ENCODE measurements at regions not wholly inside any gene's neighbourhood (a gene's known extent, or its start where the extent isn't known, plus 50 kb on each side); places are given as distances from the start of the nearest gene placed in this dataset.

- H3K4me3 Mint-ChIP-seq (ENCODE audit: unreplicated experiment) = no peak overlapping the region
- no peaks in the 10 kb centered on the region for H3K27me3 Mint-ChIP-seq (ENCODE audit: unreplicated experiment)
These were observed 659.4 kb downstream of the BCL11B start for GRCh38 chr14:98612434-98613200.

GRCh38 chr14:98614741-98615140 lies 657.3 kb downstream of the BCL11B start:
- no peak for DNase-seq
- no peaks in the 10 kb centered on the region for H3K27me3 Mint-ChIP-seq (ENCODE audit: unreplicated experiment)
- no peaks in the 10 kb centered on the region for H3K4me1 Mint-ChIP-seq (ENCODE audit: low read depth, unreplicated experiment)
- H3K36me3 Mint-ChIP-seq (ENCODE audit: unreplicated experiment) = peaks cover 11% of the 10 kb centered on the region
- no peaks in the 10 kb centered on the region for H3K9me3 Mint-ChIP-seq (ENCODE audit: unreplicated experiment)
- no peak overlapping the region for H3K27ac Mint-ChIP-seq (ENCODE audit: unreplicated experiment)
- no peak overlapping the region for H3K4me3 Mint-ChIP-seq (ENCODE audit: unreplicated experiment)
- TF ChIP-seq CTCF (IDR thresholded peaks at IDR 0.05; ENCODE audit: partially characterized antibody, unreplicated experiment) = no peak

More at GRCh38 chr14:98612434-98613200, 659.4 kb downstream of the BCL11B start:
- no peak for DNase-seq
- no peak overlapping the region for H3K27ac Mint-ChIP-seq (ENCODE audit: unreplicated experiment)
- no peaks in the 10 kb centered on the region for H3K4me1 Mint-ChIP-seq (ENCODE audit: low read depth, unreplicated experiment)
- H3K9me3 Mint-ChIP-seq (ENCODE audit: unreplicated experiment) = peaks cover 3% of the 10 kb centered on the region
- no peak for TF ChIP-seq CTCF (IDR thresholded peaks at IDR 0.05; ENCODE audit: partially characterized antibody, unreplicated experiment)
- peaks cover 9% of the 10 kb centered on the region for H3K36me3 Mint-ChIP-seq (ENCODE audit: unreplicated experiment)

GRCh38 chr14:98622208-98623051 lies 649.6 kb downstream of the BCL11B start:
- Mint-ChIP-seq H3K4me1 (ENCODE audit: low read depth, unreplicated experiment) (no peaks in the 10 kb centered on the region), H3K27me3 (ENCODE audit: unreplicated experiment) (no peaks in the 10 kb centered on the region), H3K36me3 (ENCODE audit: unreplicated experiment) (peaks cover 10% of the 10 kb centered on the region), H3K27ac (ENCODE audit: unreplicated experiment) (no peak overlapping the region), H3K4me3 (ENCODE audit: unreplicated experiment) (no peak overlapping the region), H3K9me3 (ENCODE audit: unreplicated experiment) (no peaks in the 10 kb centered on the region)
- TF ChIP-seq CTCF (IDR thresholded peaks at IDR 0.05; ENCODE audit: partially characterized antibody, unreplicated experiment) = no peak
- DNase-seq = no peak

GRCh38 chr14:98623788-98624415 lies 648.1 kb downstream of the BCL11B start:
- no peak for DNase-seq
- Mint-ChIP-seq H3K27ac (ENCODE audit: unreplicated experiment) (no peak overlapping the region), H3K36me3 (ENCODE audit: unreplicated experiment) (peaks cover 5% of the 10 kb centered on the region), H3K4me3 (ENCODE audit: unreplicated experiment) (no peak overlapping the region), H3K4me1 (ENCODE audit: low read depth, unreplicated experiment) (no peaks in the 10 kb centered on the region), H3K9me3 (ENCODE audit: unreplicated experiment) (no peaks in the 10 kb centered on the region), H3K27me3 (ENCODE audit: unreplicated experiment) (no peaks in the 10 kb centered on the region)
- no peak for TF ChIP-seq CTCF (IDR thresholded peaks at IDR 0.05; ENCODE audit: partially characterized antibody, unreplicated experiment)
